Fibroblast of lung (primary cell): ENCODE measurements at regions not wholly inside any gene's neighbourhood (a gene's known extent, or its start where the extent isn't known, plus 50 kb on each side); places are given as distances from the start of the nearest gene placed in this dataset.

Experiments used
- DNase-seq, 2 donors: peaks; one replicate each; pipeline versions ENCODE4 v3.0.0 to v3.0.0-alpha.2; 2010; ENCODE audit warnings: low read depth in 2 of 2
- H2AFZ ChIP-seq: 2 replicates; pipeline ENCODE4 v1.5.1; 2012; ENCODE audit warnings: low read length, control low read depth, inconsistent platforms
- H3K27ac ChIP-seq: 2 replicates; pipeline ENCODE4 v1.5.1; 2011; ENCODE audit warnings: low read length, control low read depth; ENCODE audit not compliant: insufficient read depth
- H3K27me3 ChIP-seq: 2 replicates; pipeline ENCODE4 v1.5.1; 2011; ENCODE audit warnings: mild to moderate bottlenecking, low read length; ENCODE audit not compliant: control insufficient read depth, insufficient read depth
- H3K36me3 ChIP-seq: 2 replicates; pipeline ENCODE4 v1.5.1; 2011; ENCODE audit warnings: low read length; ENCODE audit not compliant: control insufficient read depth, insufficient read depth
- H3K4me1 ChIP-seq: 2 replicates; pipeline ENCODE4 v1.5.1; 2011; ENCODE audit warnings: low read length; ENCODE audit not compliant: control insufficient read depth, insufficient read depth; ENCODE audit errors: extremely low read depth
- H3K4me2 ChIP-seq: 2 replicates; pipeline ENCODE4 v1.5.1; 2011; ENCODE audit warnings: low read length, control low read depth; ENCODE audit not compliant: insufficient read depth; ENCODE audit errors: extremely low read depth
- H3K4me3 ChIP-seq, 4 experiments: fragments of 200-600 bp in 1 of 4; sonication (generic) in 1 of 4; replicated peaks in 1 of 4; 2 replicates each; pipeline ENCODE4 v1.5.1; 2011 to 2016; ENCODE audit warnings: low read length in 4 of 4, low read depth in 3 of 4, mild to moderate bottlenecking in 3 of 4, control low read depth in 2 of 4, inconsistent platforms in 1 of 4, mixed read lengths in 1 of 4; ENCODE audit not compliant: insufficient read depth in 1 of 4; ENCODE audit errors: control extremely low read depth in 1 of 4
- H3K79me2 ChIP-seq: 2 replicates; pipeline ENCODE4 v1.5.1; 2012; ENCODE audit warnings: mild to moderate bottlenecking, low read length, inconsistent platforms; ENCODE audit not compliant: control insufficient read depth, insufficient read depth
- H3K9ac ChIP-seq: 2 replicates; pipeline ENCODE4 v1.5.1; 2011; ENCODE audit warnings: mild to moderate bottlenecking, low read length, control low read depth; ENCODE audit not compliant: insufficient read depth
- H3K9me3 ChIP-seq: 2 replicates; pipeline ENCODE4 v1.5.1; 2012; ENCODE audit warnings: low read depth, low read length; ENCODE audit not compliant: control insufficient read depth, insufficient read depth
- H4K20me1 ChIP-seq: 2 replicates; pipeline ENCODE4 v1.5.1; 2011; ENCODE audit warnings: low read length; ENCODE audit not compliant: control insufficient read depth, insufficient read depth; ENCODE audit errors: extremely low read depth
- EZH2 ChIP-seq: IDR thresholded peaks from 2 replicates; pipeline ENCODE4 v1.5.1; 2012; ENCODE audit warnings: low read length, control low read depth, mild to moderate bottlenecking; ENCODE audit errors: missing control alignments
- TF ChIP-seq, protein P1 (sequence below), 2 donors: IDR thresholded peaks in 1 of 2; conservative IDR thresholded peaks in 1 of 2; 1 replicate in 1 of 2; 2 replicates in 1 of 2; pipeline ENCODE4 v1.5.1; 2011 to 2012; ENCODE audit warnings: low read length in 2 of 2, control low read depth in 1 of 2, inconsistent platforms in 1 of 2, low read depth in 1 of 2, mild to moderate bottlenecking in 1 of 2

DNA sequence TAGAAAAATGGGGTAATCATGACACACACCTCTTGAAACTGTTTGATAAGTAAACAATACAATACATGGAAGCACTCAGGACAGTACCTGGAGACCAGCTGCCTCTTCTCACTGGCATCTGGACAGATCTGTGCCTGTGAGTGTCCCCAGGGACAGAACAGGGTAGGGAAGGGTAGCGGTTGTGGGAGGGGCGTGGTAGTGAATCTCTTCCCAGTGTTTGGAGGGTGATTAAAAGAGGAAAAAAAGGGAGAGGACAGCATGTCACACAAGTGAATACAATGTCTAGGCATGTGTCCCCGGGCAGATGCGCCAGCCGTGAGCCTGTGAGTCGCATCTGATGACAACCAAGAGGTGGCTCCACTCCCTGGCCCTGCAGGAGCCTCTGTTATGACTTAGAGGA lies 138.8 kb upstream of the MSX1 start:
- Histone ChIP-seq H3K9ac (no peak overlapping the region), H3K4me2 (no peak overlapping the region), H3K36me3 (no peaks in the 10 kb centered on the region), H3K4me3 (no peak overlapping the region), H3K79me2 (no peaks in the 10 kb centered on the region), H3K27me3 (no peaks in the 10 kb centered on the region), H3K27ac (no peak overlapping the region), H3K4me1 (no peaks in the 10 kb centered on the region), H3K9me3 (no peaks in the 10 kb centered on the region), H2AFZ (no peak overlapping the region), H4K20me1 (no peaks in the 10 kb centered on the region)
- DNase-seq: no peak
- no peak for TF ChIP-seq EZH2
- TF ChIP-seq, protein P1, sequence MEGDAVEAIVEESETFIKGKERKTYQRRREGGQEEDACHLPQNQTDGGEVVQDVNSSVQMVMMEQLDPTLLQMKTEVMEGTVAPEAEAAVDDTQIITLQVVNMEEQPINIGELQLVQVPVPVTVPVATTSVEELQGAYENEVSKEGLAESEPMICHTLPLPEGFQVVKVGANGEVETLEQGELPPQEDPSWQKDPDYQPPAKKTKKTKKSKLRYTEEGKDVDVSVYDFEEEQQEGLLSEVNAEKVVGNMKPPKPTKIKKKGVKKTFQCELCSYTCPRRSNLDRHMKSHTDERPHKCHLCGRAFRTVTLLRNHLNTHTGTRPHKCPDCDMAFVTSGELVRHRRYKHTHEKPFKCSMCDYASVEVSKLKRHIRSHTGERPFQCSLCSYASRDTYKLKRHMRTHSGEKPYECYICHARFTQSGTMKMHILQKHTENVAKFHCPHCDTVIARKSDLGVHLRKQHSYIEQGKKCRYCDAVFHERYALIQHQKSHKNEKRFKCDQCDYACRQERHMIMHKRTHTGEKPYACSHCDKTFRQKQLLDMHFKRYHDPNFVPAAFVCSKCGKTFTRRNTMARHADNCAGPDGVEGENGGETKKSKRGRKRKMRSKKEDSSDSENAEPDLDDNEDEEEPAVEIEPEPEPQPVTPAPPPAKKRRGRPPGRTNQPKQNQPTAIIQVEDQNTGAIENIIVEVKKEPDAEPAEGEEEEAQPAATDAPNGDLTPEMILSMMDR (conservative IDR thresholded peaks at IDR 0.05 in 1 of 2, IDR thresholded peaks at IDR 0.05 in 1 of 2; ENCODE audit: low read depth in 1 of 2, low read length in 2 of 2): no peak

GRCh38 chr4:4719436-4719835 lies 140.0 kb upstream of the MSX1 start:
- Histone ChIP-seq H3K27ac (no peak overlapping the region), H3K79me2 (no peaks in the 10 kb centered on the region), H3K4me2 (no peak overlapping the region), H3K9ac (no peak overlapping the region), H3K36me3 (no peaks in the 10 kb centered on the region), H3K9me3 (no peaks in the 10 kb centered on the region), H3K27me3 (no peaks in the 10 kb centered on the region), H3K4me1 (no peaks in the 10 kb centered on the region), H2AFZ (no peak overlapping the region), H4K20me1 (no peaks in the 10 kb centered on the region), H3K4me3 (no peak overlapping the region)
- TF ChIP-seq EZH2: no peak
- TF ChIP-seq, protein P1 (conservative IDR thresholded peaks at IDR 0.05 in 1 of 2, IDR thresholded peaks at IDR 0.05 in 1 of 2; ENCODE audit: low read depth in 1 of 2, low read length in 2 of 2): no peak
- DNase-seq: no peak

GRCh38 chr4:4717692-4718091 lies 141.8 kb upstream of the MSX1 start:
- Histone ChIP-seq H4K20me1 (no peaks in the 10 kb centered on the region), H3K4me1 (no peaks in the 10 kb centered on the region), H3K27me3 (no peaks in the 10 kb centered on the region), H3K4me3 (no peak overlapping the region), H3K36me3 (no peaks in the 10 kb centered on the region), H3K9ac (no peak overlapping the region), H3K9me3 (no peaks in the 10 kb centered on the region), H3K4me2 (no peak overlapping the region), H2AFZ (no peak overlapping the region), H3K79me2 (no peaks in the 10 kb centered on the region), H3K27ac (no peak overlapping the region)
- no peak for DNase-seq
- TF ChIP-seq, protein P1 (conservative IDR thresholded peaks at IDR 0.05 in 1 of 2, IDR thresholded peaks at IDR 0.05 in 1 of 2; ENCODE audit: low read depth in 1 of 2, low read length in 2 of 2): no peak
- no peak for TF ChIP-seq EZH2
